HPDE6-E6E7 (cell line): ENCODE measurements at regions not wholly inside any gene's neighbourhood (a gene's known extent, or its start where the extent isn't known, plus 50 kb on each side); places are given as distances from the start of the nearest gene placed in this dataset.
A peak's percentile ranks its signal among the peaks of the same experiment; 100 is the strongest.

Source experiments
- DNase-seq: peaks from one replicate; pipeline ENCODE4 v3.0.0; 2011; ENCODE audit warnings: missing footprints; ENCODE audit errors: extremely low spot score

GRCh38 chr11:41851743-41852142 is 392.3 kb upstream of the LRRC4C start:
- DNase-seq: no peak

GRCh38 chr11:41861838-41862237 is 402.4 kb upstream of the LRRC4C start:
- DNase-seq: no peak

GRCh38 chr11:41866525-41866924 is 407.1 kb upstream of the LRRC4C start:
- DNase-seq: no peak

- DNase-seq: peak; percentile 9
Measured at GRCh38 chr11:41868606-41869005, 409.2 kb upstream of the LRRC4C start.

GRCh38 chr11:41872426-41872825 is 413.0 kb upstream of the LRRC4C start:
- no peak for DNase-seq

- DNase-seq: no peak
Measured at GRCh38 chr11:41872870-41873269, 413.4 kb upstream of the LRRC4C start.

DNA sequence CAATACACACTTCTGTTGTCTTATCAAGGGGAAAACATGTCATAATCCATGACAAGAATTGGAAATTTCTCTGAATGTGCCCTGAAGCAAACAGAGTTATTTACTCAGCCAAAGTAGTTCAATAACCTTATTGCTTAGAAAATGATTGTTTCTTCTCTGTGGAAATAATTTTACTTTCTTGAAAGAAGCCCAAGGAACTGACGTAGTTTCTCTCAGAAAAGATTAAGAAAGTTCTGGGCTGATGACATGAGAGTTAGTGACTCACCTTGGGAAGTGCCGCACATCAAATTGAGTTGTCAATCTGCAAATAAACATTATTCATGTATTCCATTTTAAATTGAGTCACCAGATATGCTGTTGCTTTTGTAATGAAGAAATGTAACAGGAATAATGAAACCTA is 418.6 kb upstream of the LRRC4C start:
- DNase-seq: no peak

GRCh38 chr11:41879214-41879613 is 419.8 kb upstream of the LRRC4C start:
- no peak for DNase-seq

GRCh38 chr11:41895081-41895480 is 435.6 kb upstream of the LRRC4C start:
- no peak for DNase-seq

- DNase-seq: no peak
Measured at GRCh38 chr11:41897991-41898390, 438.5 kb upstream of the LRRC4C start.

GRCh38 chr11:41917900-41918299 is 458.4 kb upstream of the LRRC4C start:
- DNase-seq: no peak

- DNase-seq: no peak
Measured at GRCh38 chr11:41920374-41920773, 460.9 kb upstream of the LRRC4C start.

GRCh38 chr11:41921746-41922390 is 462.4 kb upstream of the LRRC4C start:
- DNase-seq: no peak

DNA sequence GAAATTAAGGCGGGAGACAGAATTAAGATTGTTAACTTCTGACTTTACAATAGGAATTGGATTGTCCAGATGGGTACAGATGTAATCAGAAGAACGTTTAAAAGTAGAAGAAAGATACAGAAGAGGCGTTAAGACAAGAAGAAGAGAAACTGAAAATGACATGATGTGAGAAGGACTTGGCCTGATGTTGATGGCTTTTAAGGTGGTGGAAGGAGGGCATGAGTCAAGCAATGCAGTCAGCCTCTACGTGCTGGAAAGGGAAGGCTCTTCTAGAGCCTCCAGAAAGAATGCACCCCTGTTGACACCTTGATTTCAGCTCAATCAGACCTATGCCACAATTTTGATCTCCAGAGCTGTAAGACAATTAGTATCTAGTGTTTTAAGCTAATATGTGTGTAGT is 466.9 kb upstream of the LRRC4C start:
- DNase-seq: no peak

DNA sequence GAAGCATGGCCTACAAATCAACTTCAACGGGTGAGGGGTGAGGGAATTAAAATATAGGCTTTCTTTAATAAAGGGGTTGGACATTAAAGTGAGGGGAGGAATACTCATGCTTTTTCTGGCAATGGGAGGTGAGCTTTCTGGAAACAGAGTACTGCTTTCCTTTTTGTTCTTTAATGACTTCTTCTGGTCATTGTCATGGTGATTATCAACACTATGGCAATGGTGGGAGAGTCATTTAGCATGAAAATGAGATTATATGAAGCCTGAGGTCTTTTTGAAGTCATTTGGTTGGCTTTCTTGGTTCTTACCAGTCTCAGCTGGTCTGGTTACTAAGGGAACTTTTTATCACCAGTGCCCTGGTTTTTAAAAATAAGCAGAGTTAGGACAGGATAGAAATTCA is 475.8 kb upstream of the LRRC4C start:
- no peak for DNase-seq

GRCh38 chr11:41935795-41936194 is 476.3 kb upstream of the LRRC4C start:
- DNase-seq: no peak

DNA sequence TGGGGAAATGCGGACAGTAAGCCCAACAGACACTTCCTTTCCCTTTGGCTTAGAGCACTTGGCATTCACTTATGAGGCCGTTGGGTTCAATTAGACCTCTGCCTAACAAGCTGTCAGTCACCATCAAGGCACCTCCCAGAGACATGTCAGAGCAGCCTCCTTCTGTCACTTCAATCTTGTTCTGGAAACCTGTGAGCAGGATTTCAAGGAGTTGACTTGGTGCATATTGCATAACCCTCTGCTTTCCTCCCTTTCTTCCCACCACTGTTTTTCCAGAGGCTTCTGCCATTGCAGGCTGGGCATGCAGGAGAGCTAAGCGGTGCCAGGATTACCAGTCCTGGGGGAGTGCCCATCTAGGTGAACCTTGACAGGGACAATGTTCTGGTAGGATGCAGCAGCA is 484.2 kb upstream of the LRRC4C start:
- no peak for DNase-seq

DNA sequence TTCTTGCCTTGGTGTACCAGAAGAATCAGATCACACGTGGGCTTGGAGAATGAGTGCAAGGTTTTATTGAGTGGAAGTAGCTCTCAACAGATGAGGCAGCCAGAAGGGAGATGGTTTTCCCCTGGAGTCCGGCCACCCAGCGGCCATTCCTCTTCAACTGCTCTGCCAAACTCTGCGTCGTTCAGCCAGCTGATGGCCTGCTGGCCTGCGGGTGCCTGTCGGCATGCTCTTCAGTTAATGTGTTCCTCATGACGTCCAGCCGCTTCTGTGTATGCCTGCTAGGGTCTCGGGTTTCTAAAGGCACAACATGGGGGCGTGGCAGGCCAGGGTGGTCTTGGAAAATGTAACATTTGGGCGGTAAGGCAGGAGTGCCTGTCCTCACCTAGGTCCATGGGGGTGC is 487.9 kb upstream of the LRRC4C start:
- no peak for DNase-seq

GRCh38 chr11:41950470-41951143 is 491.2 kb upstream of the LRRC4C start:
- no peak for DNase-seq

DNA sequence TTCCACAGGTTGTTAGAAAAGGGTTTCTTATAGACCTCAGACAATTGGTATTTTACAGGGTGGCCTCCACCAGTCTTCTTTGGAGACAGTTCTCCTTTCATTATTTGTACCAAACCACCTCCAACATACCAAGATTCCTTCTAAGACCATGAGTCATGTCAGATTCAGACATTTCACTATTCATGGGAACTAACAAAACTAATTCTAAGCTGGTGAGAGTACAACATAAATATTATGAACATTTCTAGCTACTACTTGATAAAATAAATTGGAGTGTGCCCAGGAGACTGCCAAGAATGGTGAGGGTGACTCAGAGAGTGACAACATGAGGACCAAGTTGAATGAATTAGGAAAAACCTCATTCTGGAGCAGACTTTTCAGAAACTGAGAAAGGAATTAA is 494.6 kb upstream of the LRRC4C start:
- no peak for DNase-seq

GRCh38 chr11:41955066-41955465 is 495.6 kb upstream of the LRRC4C start:
- no peak for DNase-seq

GRCh38 chr11:41955635-41956400 is 496.4 kb upstream of the LRRC4C start:
- DNase-seq: no peak

GRCh38 chr11:41963406-41963805 is 504.0 kb upstream of the LRRC4C start:
- DNase-seq: no peak
